IMR-90 (cell line): ENCODE measurements at regions not wholly inside any gene's neighbourhood (a gene's known extent, or its start where the extent isn't known, plus 50 kb on each side); places are given as distances from the start of the nearest gene placed in this dataset.

Experiments
- ATAC-seq: fragments of 200-7000 bp; cut with Tn5 transposase; 2 replicates; pipeline ENCODE4 v1.9.1; 2020; ENCODE audit warnings: low read depth, mild to moderate bottlenecking, moderate library complexity
- BruUV-seq: library from RNA; stranded (reverse); fragments of 400-500 nt; replicated peaks from 2 replicates; lab custom pipeline; 2021; lab: Mats Ljungman, UMichigan
- CTCF ChIA-PET: fragments of 300-600 bp; formaldehyde crosslinking; extraction: SDS; loops from one replicate; lab custom pipeline; 2021; ENCODE audit warnings: antibody characterized with exemption; lab: Yijun Ruan, JAX
- POLR2A ChIA-PET: fragments of 300-600 bp; sonication (Branson Sonifier 250); formaldehyde crosslinking; loops from one replicate; lab custom pipeline; 2022; ENCODE audit warnings: antibody characterized with exemption; ENCODE audit not compliant: unreplicated experiment; lab: Charles Lee
- DNase-seq: peaks from one replicate; pipeline ENCODE4 v3.0.0; 2013
- H2AFZ ChIP-seq: replicated peaks from 2 replicates; pipeline ENCODE3; 2013; ENCODE audit warnings: low read length, mild to moderate bottlenecking; ENCODE audit not compliant: poor library complexity
- H2AK5ac ChIP-seq: 2 replicates; pipeline ENCODE4 v1.6.1; 2013; ENCODE audit warnings: low read depth, low read length, inconsistent platforms
- H2AK9ac ChIP-seq: replicated peaks from 2 replicates; pipeline ENCODE3; 2013; ENCODE audit warnings: mild to moderate bottlenecking, low read depth, low read length, moderate library complexity; ENCODE audit not compliant: poor library complexity
- H2BK120ac ChIP-seq: 2 replicates; pipeline ENCODE4 v1.6.1; 2013; ENCODE audit warnings: low read depth, low read length, inconsistent platforms
- H2BK15ac ChIP-seq: 3 replicates; pipeline ENCODE4 v1.6.1; 2013; ENCODE audit warnings: low read depth, low read length, inconsistent platforms
- H2BK20ac ChIP-seq: 2 replicates; pipeline ENCODE4 v1.6.1; 2013; ENCODE audit warnings: low read depth, mild to moderate bottlenecking, inconsistent platforms, low read length, moderate library complexity
- H2BK5ac ChIP-seq: 2 replicates; pipeline ENCODE4 v1.6.1; 2013; ENCODE audit warnings: mild to moderate bottlenecking, low read depth, low read length, inconsistent platforms; ENCODE audit not compliant: poor library complexity, severe bottlenecking
- H3K14ac ChIP-seq: replicated peaks from 2 replicates; pipeline ENCODE4 v1.6.1; 2013; ENCODE audit warnings: low read depth, low read length, inconsistent platforms
- H3K18ac ChIP-seq: 2 replicates; pipeline ENCODE4 v1.6.1; 2013; ENCODE audit warnings: low read depth, low read length, control low read depth
- H3K23ac ChIP-seq: 2 replicates; pipeline ENCODE4 v1.6.1; 2013; ENCODE audit warnings: low read depth, low read length, inconsistent platforms
- H3K27ac ChIP-seq: 2 replicates; pipeline ENCODE4 v1.5.1; 2013; ENCODE audit warnings: mild to moderate bottlenecking, control low read depth, low read length; ENCODE audit not compliant: insufficient read depth
- H3K27me3 ChIP-seq: 2 replicates; pipeline ENCODE4 v1.6.1; 2013; ENCODE audit warnings: low read length; ENCODE audit not compliant: control insufficient read depth, insufficient read depth
- H3K36me3 ChIP-seq: 2 replicates; pipeline ENCODE4 v1.6.1; 2013; ENCODE audit warnings: low read length, mixed read lengths; ENCODE audit not compliant: control insufficient read depth, insufficient read depth
- H3K4ac ChIP-seq: 2 replicates; pipeline ENCODE4 v1.6.1; 2013; ENCODE audit warnings: low read depth, low read length, inconsistent platforms
- H3K4me1 ChIP-seq: 2 replicates; pipeline ENCODE4 v1.6.1; 2013; ENCODE audit warnings: low read length, mixed read lengths; ENCODE audit not compliant: control insufficient read depth, insufficient read depth
- H3K4me2 ChIP-seq: 2 replicates; pipeline ENCODE4 v1.6.1; 2013; ENCODE audit warnings: low read depth, mild to moderate bottlenecking, control low read depth, low read length, moderate library complexity
- H3K4me3 ChIP-seq: 2 replicates; pipeline ENCODE4 v1.5.1; 2013; ENCODE audit warnings: low read depth, mild to moderate bottlenecking, control low read depth, low read length, moderate library complexity; ENCODE audit not compliant: insufficient read depth
- H3K56ac ChIP-seq: 2 replicates; pipeline ENCODE4 v1.6.1; 2013; ENCODE audit warnings: low read length, inconsistent platforms; ENCODE audit not compliant: insufficient read depth; ENCODE audit errors: extremely low read depth
- H3K79me1 ChIP-seq, 2 experiments: 2 replicates each; pipeline ENCODE4 v1.6.1; 2013; ENCODE audit warnings: low read length in 2 of 2, inconsistent platforms in 1 of 2, low read depth in 1 of 2
- H3K9ac ChIP-seq: 2 replicates; pipeline ENCODE4 v1.6.1; 2013; ENCODE audit warnings: low read depth, low read length, control low read depth
- H3K9me1 ChIP-seq: 2 replicates; pipeline ENCODE4 v1.6.1; 2013; ENCODE audit warnings: low read length, inconsistent platforms; ENCODE audit not compliant: insufficient read depth
- H3K9me3 ChIP-seq: 2 replicates; pipeline ENCODE4 v1.6.1; 2013; ENCODE audit warnings: low read length; ENCODE audit not compliant: control insufficient read depth, insufficient read depth
- H4K20me1 ChIP-seq: 2 replicates; pipeline ENCODE4 v1.6.1; 2013; ENCODE audit warnings: low read length, inconsistent platforms; ENCODE audit not compliant: insufficient read depth
- H4K5ac ChIP-seq: 2 replicates; pipeline ENCODE4 v1.6.1; 2013; ENCODE audit warnings: mild to moderate bottlenecking, low read depth, low read length, control low read depth
- H4K8ac ChIP-seq, 2 experiments: 2 replicates each; pipeline ENCODE4 v1.6.1; 2013; ENCODE audit warnings: low read depth in 2 of 2, low read length in 2 of 2, control low read depth in 1 of 2, inconsistent platforms in 1 of 2
- H4K91ac ChIP-seq: 2 replicates; pipeline ENCODE4 v1.6.1; 2013; ENCODE audit warnings: low read depth, low read length, inconsistent platforms; ENCODE audit not compliant: insufficient read depth
- CTCF ChIP-seq: conservative IDR thresholded peaks from 2 replicates; pipeline ENCODE4 v1.5.1; 2012; ENCODE audit warnings: mild to moderate bottlenecking, low read depth, low read length, improper control_type of control experiment
- MXI1 ChIP-seq: IDR thresholded peaks from 2 replicates; pipeline ENCODE4 v1.6.1; 2012; ENCODE audit warnings: low read depth, mild to moderate bottlenecking, low read length, moderate library complexity, borderline replicate concordance
- RAD21 ChIP-seq: IDR thresholded peaks from 2 replicates; pipeline ENCODE4 v1.6.1; 2012; ENCODE audit warnings: low read length, improper control_type of control experiment
- WGBS, 2 experiments: methylation state at CpG; one replicate each; pipeline versions ENCODE4 v1.1.5 to v1.1.7; 2013; ENCODE audit warnings: missing lambda C conversion rate in 2 of 2; ENCODE audit not compliant: insufficient read length in 1 of 2; ENCODE audit errors: extremely low coverage in 2 of 2; 5-methylcytosine and 5-hydroxymethylcytosine counted together
- dilution Hi-C: fragments of 300-500 bp; cut with HindIII; formaldehyde crosslinking; loops from one replicate; pipeline ENCODE4 v1.14.3; 2018; ENCODE audit warnings: low sequenced_read_pairs; ENCODE audit not compliant: unreplicated experiment
- in situ Hi-C: fragments of 300-500 bp; cut with MboI; formaldehyde crosslinking; loops from 3 replicates; pipeline ENCODE4 v1.14.3; 2019; ENCODE audit warnings: low sequenced_read_pairs, inconsistent platforms, mixed read lengths
- intact Hi-C: fragments of 100-400 bp; cut with micrococcal nuclease; formaldehyde crosslinking; loops from 2 replicates; pipeline ENCODE4 v1.10.0; 2022

GRCh38 chr9:1941989-1942388 lies 73.2 kb upstream of the SMARCA2 start:
- H3K14ac ChIP-seq: no peak overlapping the region
- no peak overlapping the region for H3K4ac ChIP-seq
- H2AK5ac ChIP-seq: no peak overlapping the region
- no TSS peak for BruUV-seq
- no peak overlapping the region for H3K9ac ChIP-seq
- no peak overlapping the region for H2BK15ac ChIP-seq
- no peak overlapping the region for H3K4me3 ChIP-seq
- no peaks in the 10 kb centered on the region for H3K9me1 ChIP-seq
- no CpG with 5 or more reads among the region's 3 CpGs for WGBS, 2 experiments
- no peak for ATAC-seq
- no peak overlapping the region for H2BK120ac ChIP-seq
- dilution Hi-C loops (no loop called here), intact Hi-C loops (loop anchor here (5.0 kb wide), 1 partner anchor 145 kb away; no protein-coding TSS in a partner anchor), in situ Hi-C loops (no loop called here)
- no peaks in the 10 kb centered on the region for H3K27me3 ChIP-seq
- no peak overlapping the region for H3K4me2 ChIP-seq
- no peaks in the 10 kb centered on the region for H3K9me3 ChIP-seq
- no peaks in the 10 kb centered on the region for H4K20me1 ChIP-seq
- no peak overlapping the region for H2BK5ac ChIP-seq
- no peak overlapping the region for H3K27ac ChIP-seq
- H3K36me3 ChIP-seq: no peaks in the 10 kb centered on the region
- H2BK20ac ChIP-seq: no peak overlapping the region
- CTCF ChIA-PET: no interaction called here
- H2AK9ac ChIP-seq: no peak overlapping the region
- H4K8ac ChIP-seq: no peak overlapping the region
- no peak overlapping the region for H3K18ac ChIP-seq
- no peaks in the 10 kb centered on the region for H3K79me1 ChIP-seq
- no peak overlapping the region for H4K91ac ChIP-seq
- no peak overlapping the region for H3K56ac ChIP-seq
- H2AFZ ChIP-seq: no peak overlapping the region
- TF ChIP-seq MXI1: no peak
- peak; percentile 23 for TF ChIP-seq CTCF
- TF ChIP-seq RAD21: peak; percentile 32
- no peak overlapping the region for H3K23ac ChIP-seq
- DNase-seq: no peak
- no peaks in the 10 kb centered on the region for H3K4me1 ChIP-seq
- H4K5ac ChIP-seq: no peak overlapping the region
- POLR2A ChIA-PET: no interaction called here
